PC-9 (cell line): ENCODE measurements at regions not wholly inside any gene's neighbourhood (a gene's known extent, or its start where the extent isn't known, plus 50 kb on each side); places are given as distances from the start of the nearest gene placed in this dataset.

ENCODE experiments used
- BruUV-seq: library from RNA; stranded (reverse); fragments of 400-500 nt; replicated peaks from 2 replicates; lab custom pipeline; 2021; lab: Mats Ljungman, UMichigan
- CTCF ChIA-PET: fragments of 300-600 bp; sonication (Branson Sonifier 250); formaldehyde crosslinking; loops from one replicate; lab custom pipeline; 2022; ENCODE audit warnings: antibody characterized with exemption; lab: Charles Lee
- POLR2A ChIA-PET: fragments of 300-600 bp; sonication (Branson Sonifier 250); formaldehyde crosslinking; loops from one replicate; lab custom pipeline; 2022; ENCODE audit warnings: antibody characterized with exemption; ENCODE audit not compliant: unreplicated experiment; lab: Charles Lee
- DNase-seq, 2 experiments: peaks; one replicate each; pipeline versions ENCODE4 v3.0.0 to v3.0.0-alpha.2; 2015 to 2022; ENCODE audit warnings: mixed read lengths in 1 of 2
- H2AFZ ChIP-seq: fragments of 200-600 bp; sonication (generic); 2 replicates; pipeline ENCODE4 v1.8.1; 2017; ENCODE audit warnings: antibody characterized with exemption
- H3F3A ChIP-seq: fragments of 200-600 bp; sonication (generic); 2 replicates; pipeline ENCODE4 v1.8.1; 2017; ENCODE audit warnings: antibody characterized with exemption, mild to moderate bottlenecking, low read depth; ENCODE audit not compliant: insufficient read depth
- H3K27ac ChIP-seq: fragments of 200-600 bp; sonication (generic); 2 replicates; pipeline ENCODE4 v1.6.1; 2016; ENCODE audit warnings: mixed run types
- H3K27me3 ChIP-seq: fragments of 200-600 bp; sonication (generic); 2 replicates; pipeline ENCODE4 v1.6.1; 2016; ENCODE audit warnings: low read depth, mixed run types; ENCODE audit not compliant: insufficient read depth
- H3K36me3 ChIP-seq: fragments of 200-600 bp; sonication (generic); 2 replicates; pipeline ENCODE4 v1.6.1; 2016; ENCODE audit warnings: low read depth, mixed run types
- H3K4me1 ChIP-seq: fragments of 200-600 bp; sonication (generic); replicated peaks from 2 replicates; pipeline ENCODE4 v1.6.1; 2016; ENCODE audit warnings: mixed run types; ENCODE audit not compliant: insufficient read depth
- H3K4me2 ChIP-seq: fragments of 200-600 bp; sonication (generic); 2 replicates; pipeline ENCODE4 v1.6.1; 2017; ENCODE audit warnings: mixed run types
- H3K4me3 ChIP-seq: fragments of 200-600 bp; sonication (generic); 2 replicates; pipeline ENCODE4 v1.6.1; 2016; ENCODE audit warnings: mixed run types
- H3K79me2 ChIP-seq: fragments of 200-600 bp; sonication (generic); 2 replicates; pipeline ENCODE4 v1.6.1; 2017; ENCODE audit warnings: low read depth, mixed run types
- H3K9me2 ChIP-seq: fragments of 200-600 bp; sonication (generic); 2 replicates; pipeline ENCODE4 v1.8.1; 2017; ENCODE audit warnings: mild to moderate bottlenecking; ENCODE audit not compliant: insufficient read depth
- H3K9me3 ChIP-seq: fragments of 200-600 bp; sonication (generic); 2 replicates; pipeline ENCODE4 v1.8.1; 2016; ENCODE audit warnings: low read depth; ENCODE audit not compliant: insufficient read depth
- H4K20me1 ChIP-seq: fragments of 200-600 bp; sonication (generic); 2 replicates; pipeline ENCODE4 v1.8.1; 2017; ENCODE audit not compliant: insufficient read depth
- CTCF ChIP-seq: fragments of 200-600 bp; sonication (generic); conservative IDR thresholded peaks from 2 replicates; pipeline ENCODE4 v1.6.1; 2017; ENCODE audit warnings: mixed run types, antibody characterized with exemption, mild to moderate bottlenecking, moderate library complexity
- EZH2 ChIP-seq: fragments of 200-600 bp; sonication (generic); IDR thresholded peaks from 2 replicates; pipeline ENCODE4 v1.8.0; 2017; ENCODE audit warnings: antibody characterized with exemption, low read depth
- intact Hi-C: fragments of 100-400 bp; cut with micrococcal nuclease; formaldehyde crosslinking; loops from one replicate; pipeline ENCODE4 v1.10.0; 2022; ENCODE audit not compliant: unreplicated experiment

- no peaks in the 10 kb centered on the region; the same call in 1 of the 2 replicates for H4K20me1 ChIP-seq
- TF ChIP-seq EZH2 (no peak), CTCF (no peak)
- POLR2A ChIA-PET: no interaction called here
- H3K4me2 ChIP-seq: no peak overlapping the region
- no peaks in the 10 kb centered on the region for H3F3A ChIP-seq
- H2AFZ ChIP-seq: no peak overlapping the region
- BruUV-seq: no TSS peak
- H3K4me1 ChIP-seq: no peaks in the 10 kb centered on the region
- CTCF ChIA-PET: no interaction called here
- no peaks in the 10 kb centered on the region for H3K27me3 ChIP-seq
- H3K27ac ChIP-seq: no peak overlapping the region
- intact Hi-C loops: no loop called here
- no peaks in the 10 kb centered on the region for H3K79me2 ChIP-seq
- no peaks in the 10 kb centered on the region for H3K36me3 ChIP-seq
- H3K9me2 ChIP-seq: no peaks in the 10 kb centered on the region
- no peak overlapping the region for H3K4me3 ChIP-seq
- H3K9me3 ChIP-seq: no peaks in the 10 kb centered on the region
- no peak for DNase-seq
Measured at GRCh38 chr13:64158908-64159307, 2743.3 kb upstream of the PCDH20 start.

GRCh38 chr13:64154514-64154913 is 2738.9 kb upstream of the PCDH20 start:
- intact Hi-C loops: no loop called here
- TF ChIP-seq EZH2 (no peak), CTCF (peak; percentile 36; the same call in 1 of the 2 replicates)
- Histone ChIP-seq H2AFZ (no peak overlapping the region), H3K4me3 (no peak overlapping the region), H3K27ac (no peak overlapping the region), H4K20me1 (no peaks in the 10 kb centered on the region), H3K9me3 (no peaks in the 10 kb centered on the region), H3K36me3 (no peaks in the 10 kb centered on the region), H3F3A (no peaks in the 10 kb centered on the region), H3K27me3 (no peaks in the 10 kb centered on the region), H3K79me2 (no peaks in the 10 kb centered on the region), H3K4me1 (no peaks in the 10 kb centered on the region), H3K9me2 (no peaks in the 10 kb centered on the region; the same call in 1 of the 2 replicates), H3K4me2 (no peak overlapping the region)
- ChIA-PET CTCF (no interaction called here), POLR2A (no interaction called here)
- no TSS peak for BruUV-seq
- no peak for DNase-seq

GRCh38 chr13:64130600-64130999 is 2715.0 kb upstream of the PCDH20 start:
- Histone ChIP-seq H3K79me2 (no peaks in the 10 kb centered on the region), H3K27ac (no peak overlapping the region), H3K27me3 (no peaks in the 10 kb centered on the region), H3K9me2 (no peaks in the 10 kb centered on the region), H3K4me2 (no peak overlapping the region), H3K4me1 (no peaks in the 10 kb centered on the region), H3K36me3 (no peaks in the 10 kb centered on the region), H4K20me1 (no peaks in the 10 kb centered on the region), H3K4me3 (no peak overlapping the region), H3K9me3 (no peaks in the 10 kb centered on the region), H3F3A (no peaks in the 10 kb centered on the region), H2AFZ (no peak overlapping the region)
- TF ChIP-seq EZH2 (no peak), CTCF (no peak)
- no peak for DNase-seq
- BruUV-seq: no TSS peak
- intact Hi-C loops: no loop called here
- CTCF ChIA-PET: no interaction called here
- POLR2A ChIA-PET: no interaction called here
